Calu3 (cell line): ENCODE measurements at regions not wholly inside any gene's neighbourhood (a gene's known extent, or its start where the extent isn't known, plus 50 kb on each side); places are given as distances from the start of the nearest gene placed in this dataset.

Experiments
- BruUV-seq: library from RNA; stranded (reverse); fragments of 400-500 nt; replicated peaks from 2 replicates; lab custom pipeline; 2021; lab: Mats Ljungman, UMichigan
- CTCF ChIA-PET: fragments of 300-600 bp; sonication (Branson Sonifier 250); formaldehyde crosslinking; loops from one replicate; lab custom pipeline; 2022; ENCODE audit warnings: antibody characterized with exemption; lab: Charles Lee
- DNase-seq: peaks from one replicate; pipeline ENCODE4 v3.0.0; 2022
- H3K27ac Mint-ChIP-seq: one replicate; pipeline ENCODE4 v1.8.0; 2022; ENCODE audit warnings: mixed read lengths; ENCODE audit not compliant: unreplicated experiment
- H3K27me3 Mint-ChIP-seq: one replicate; pipeline ENCODE4 v1.8.0; 2022; ENCODE audit warnings: mixed read lengths; ENCODE audit not compliant: unreplicated experiment
- H3K36me3 Mint-ChIP-seq: one replicate; pipeline ENCODE4 v1.8.0; 2022; ENCODE audit warnings: mild to moderate bottlenecking, moderate library complexity, mixed read lengths; ENCODE audit not compliant: insufficient read depth, unreplicated experiment
- H3K4me1 Mint-ChIP-seq: one replicate; pipeline ENCODE4 v1.8.0; 2022; ENCODE audit warnings: mild to moderate bottlenecking, low read depth, mixed read lengths; ENCODE audit not compliant: unreplicated experiment
- H3K4me3 Mint-ChIP-seq: one replicate; pipeline ENCODE4 v1.8.0; 2022; ENCODE audit warnings: mild to moderate bottlenecking, low read depth, moderate library complexity, mixed read lengths; ENCODE audit not compliant: unreplicated experiment
- H3K9me3 Mint-ChIP-seq: one replicate; pipeline ENCODE4 v1.8.0; 2022; ENCODE audit warnings: low read depth, mixed read lengths; ENCODE audit not compliant: unreplicated experiment
- intact Hi-C: fragments of 100-400 bp; cut with micrococcal nuclease; formaldehyde crosslinking; loops from one replicate; pipeline ENCODE4 v1.10.0; 2022; ENCODE audit not compliant: unreplicated experiment
- TF ChIP-seq, protein P1 (sequence below): fragments of 200-600 bp; IDR thresholded peaks from one replicate; pipeline ENCODE4 v1.8.0; 2022; ENCODE audit warnings: antibody characterized with exemption; ENCODE audit not compliant: unreplicated experiment

DNA sequence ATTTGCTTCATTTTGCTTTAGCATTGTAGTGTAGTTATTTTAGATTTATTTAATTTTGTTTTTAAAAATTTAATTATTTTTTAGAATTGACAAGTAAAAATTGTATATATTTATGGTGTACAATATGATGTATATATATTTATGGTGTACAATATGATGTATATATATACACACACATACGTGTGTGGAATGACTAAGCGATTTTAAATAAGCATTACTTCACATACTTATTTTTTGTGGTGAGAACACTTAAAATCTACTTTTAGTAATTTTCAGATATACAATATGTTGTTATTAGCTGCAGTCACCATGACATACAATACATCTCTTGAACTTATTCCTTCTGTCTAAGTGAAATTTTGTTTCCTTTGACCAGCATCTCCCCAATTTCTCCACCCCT is 172.9 kb downstream of the SPRY1 start:
- Mint-ChIP-seq H3K4me1 (peaks cover 11% of the 10 kb centered on the region), H3K36me3 (no peaks in the 10 kb centered on the region), H3K9me3 (no peaks in the 10 kb centered on the region), H3K4me3 (no peak overlapping the region), H3K27ac (no peak overlapping the region), H3K27me3 (no peaks in the 10 kb centered on the region)
- CTCF ChIA-PET, result no interaction called here
- intact Hi-C loops, result no loop called here
- no TSS peak for BruUV-seq
- TF ChIP-seq, protein P1, sequence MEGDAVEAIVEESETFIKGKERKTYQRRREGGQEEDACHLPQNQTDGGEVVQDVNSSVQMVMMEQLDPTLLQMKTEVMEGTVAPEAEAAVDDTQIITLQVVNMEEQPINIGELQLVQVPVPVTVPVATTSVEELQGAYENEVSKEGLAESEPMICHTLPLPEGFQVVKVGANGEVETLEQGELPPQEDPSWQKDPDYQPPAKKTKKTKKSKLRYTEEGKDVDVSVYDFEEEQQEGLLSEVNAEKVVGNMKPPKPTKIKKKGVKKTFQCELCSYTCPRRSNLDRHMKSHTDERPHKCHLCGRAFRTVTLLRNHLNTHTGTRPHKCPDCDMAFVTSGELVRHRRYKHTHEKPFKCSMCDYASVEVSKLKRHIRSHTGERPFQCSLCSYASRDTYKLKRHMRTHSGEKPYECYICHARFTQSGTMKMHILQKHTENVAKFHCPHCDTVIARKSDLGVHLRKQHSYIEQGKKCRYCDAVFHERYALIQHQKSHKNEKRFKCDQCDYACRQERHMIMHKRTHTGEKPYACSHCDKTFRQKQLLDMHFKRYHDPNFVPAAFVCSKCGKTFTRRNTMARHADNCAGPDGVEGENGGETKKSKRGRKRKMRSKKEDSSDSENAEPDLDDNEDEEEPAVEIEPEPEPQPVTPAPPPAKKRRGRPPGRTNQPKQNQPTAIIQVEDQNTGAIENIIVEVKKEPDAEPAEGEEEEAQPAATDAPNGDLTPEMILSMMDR, result no peak
- DNase-seq, result no peak

DNA sequence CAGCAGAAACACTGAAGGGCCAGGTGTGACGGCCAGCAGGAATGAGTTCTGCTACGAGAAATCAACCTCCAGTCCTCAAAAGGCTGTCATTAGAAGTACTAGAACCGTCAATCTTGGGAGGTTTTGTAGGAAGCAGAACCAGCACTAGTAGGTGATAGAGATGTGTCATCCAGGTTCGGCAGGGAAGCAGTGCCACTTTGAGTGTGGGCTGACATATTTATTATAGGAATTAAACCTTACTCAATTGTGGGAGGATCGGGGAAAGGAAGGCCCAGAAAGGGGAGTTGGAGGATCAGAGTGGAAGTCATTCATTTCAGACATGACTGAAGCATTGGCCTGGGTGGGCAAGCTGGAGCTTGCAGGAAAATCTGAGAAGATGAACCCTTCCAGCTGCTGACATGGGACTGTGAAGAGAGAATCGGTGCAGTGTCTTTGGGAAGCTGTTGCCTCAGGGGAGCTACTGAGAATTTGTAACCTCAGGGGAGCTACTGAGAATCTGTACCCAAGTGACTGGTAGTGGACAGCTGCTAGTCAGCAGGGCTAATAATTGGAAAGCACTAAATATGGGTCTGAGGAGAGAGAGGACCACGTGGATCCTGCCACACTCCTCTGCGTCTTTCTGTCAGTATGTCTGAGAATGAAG is 177.4 kb downstream of the SPRY1 start:
- Mint-ChIP-seq H3K9me3 (no peaks in the 10 kb centered on the region), H3K4me1 (no peaks in the 10 kb centered on the region), H3K36me3 (no peaks in the 10 kb centered on the region), H3K27ac (no peak overlapping the region), H3K27me3 (no peaks in the 10 kb centered on the region), H3K4me3 (no peak overlapping the region)
- TF ChIP-seq, protein P1, result no peak
- DNase-seq, result no peak
- CTCF ChIA-PET, result no interaction called here
- intact Hi-C loops, result no loop called here
- no TSS peak for BruUV-seq

DNA sequence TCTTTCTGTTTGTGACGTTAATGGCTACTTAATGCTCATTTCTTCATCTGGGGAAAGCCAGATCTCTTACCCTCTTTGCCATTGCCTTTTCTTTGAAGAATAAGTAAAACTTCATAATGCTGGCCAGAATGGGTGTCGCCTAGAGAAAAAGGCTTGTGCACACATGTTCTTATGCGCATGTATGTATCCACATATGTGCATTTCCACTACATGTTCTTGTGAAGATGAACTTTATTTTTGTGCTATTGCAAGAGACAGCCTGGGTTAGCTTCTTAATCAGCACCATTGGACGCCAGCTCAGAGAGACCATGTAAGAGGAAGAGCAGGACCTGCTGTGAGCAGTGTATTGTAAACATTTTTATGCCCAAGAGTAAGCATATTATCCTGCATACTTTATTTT is 178.7 kb downstream of the SPRY1 start:
- Mint-ChIP-seq H3K27ac (no peak overlapping the region), H3K36me3 (no peaks in the 10 kb centered on the region), H3K4me3 (no peak overlapping the region), H3K27me3 (no peaks in the 10 kb centered on the region), H3K4me1 (no peaks in the 10 kb centered on the region), H3K9me3 (no peaks in the 10 kb centered on the region)
- BruUV-seq, result no TSS peak
- intact Hi-C loops, result no loop called here
- DNase-seq, result no peak
- CTCF ChIA-PET, result no interaction called here
- TF ChIP-seq, protein P1, result no peak

DNA sequence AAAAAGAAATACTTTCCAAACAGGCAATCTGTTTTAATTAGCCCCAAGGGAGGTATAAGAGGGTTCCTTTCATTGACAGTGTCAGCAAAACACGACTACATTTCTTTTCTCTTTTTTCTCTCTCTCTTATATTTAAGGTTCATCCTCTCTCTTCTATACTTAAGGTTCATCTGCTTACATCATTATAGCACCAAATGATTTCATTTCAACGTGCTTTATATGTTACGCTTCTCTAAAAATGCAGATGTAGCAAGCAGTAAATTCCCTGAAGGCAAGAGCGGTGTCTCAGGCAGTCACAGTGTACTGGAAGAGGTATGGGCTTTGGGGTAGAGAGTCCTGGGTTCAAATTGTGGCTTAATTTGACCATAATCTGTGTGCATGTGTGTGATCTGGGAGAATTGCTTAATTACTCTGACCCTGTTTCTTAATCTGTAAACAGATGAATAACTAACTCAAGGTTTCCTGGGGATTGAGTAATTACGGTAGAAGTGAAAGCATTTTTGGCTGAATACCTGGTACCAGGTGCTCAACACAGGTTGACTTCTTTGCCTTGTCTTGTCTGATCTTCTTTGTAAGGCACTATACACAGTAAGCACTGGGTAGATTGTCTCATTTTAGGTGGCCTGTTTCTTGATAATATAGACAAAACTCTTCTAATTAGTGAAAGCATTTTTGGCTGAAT is 180.8 kb downstream of the SPRY1 start:
- BruUV-seq, result no TSS peak
- Mint-ChIP-seq H3K36me3 (no peaks in the 10 kb centered on the region), H3K27ac (no peak overlapping the region), H3K9me3 (no peaks in the 10 kb centered on the region), H3K4me3 (no peak overlapping the region), H3K27me3 (no peaks in the 10 kb centered on the region), H3K4me1 (no peaks in the 10 kb centered on the region)
- intact Hi-C loops, result no loop called here
- TF ChIP-seq, protein P1, result no peak
- CTCF ChIA-PET, result no interaction called here
- no peak for DNase-seq
